ENCODE measurements at regions not wholly inside any gene's neighbourhood (a gene's known extent, or its start where the extent isn't known, plus 50 kb on each side); places are given as distances from the start of the nearest gene placed in this dataset.

- Histone ChIP-seq H3K9ac (ENCODE audit: low read depth, low read length, poor library complexity, severe bottlenecking) (no peak overlapping the region), H3K79me2 (ENCODE audit: insufficient read depth, low read length) (no peaks in the 10 kb centered on the region), H3K4me2 (ENCODE audit: low read depth, low read length, poor library complexity, severe bottlenecking) (no peak overlapping the region), H3K4me1 (ENCODE audit: insufficient read depth, low read length, poor library complexity, severe bottlenecking) (no peaks in the 10 kb centered on the region), H4K20me1 (ENCODE audit: insufficient read depth, low read length, poor library complexity, severe bottlenecking) (no peaks in the 10 kb centered on the region), H3K36me3 (ENCODE audit: insufficient read depth, low read length) (no peaks in the 10 kb centered on the region), H3F3A (ENCODE audit: low read depth) (no peaks in the 10 kb centered on the region), H3K9me2 (replicated peaks; ENCODE audit: low read depth, low read length) (no peaks in the 10 kb centered on the region), H3K9me3 (ENCODE audit: insufficient read depth, low read depth, low read length) (no peaks in the 10 kb centered on the region), H3K27me3 (ENCODE audit: insufficient read depth, low read length, poor library complexity, severe bottlenecking) (no peaks in the 10 kb centered on the region), H2AFZ (ENCODE audit: low read length) (no peak overlapping the region), H3K4me3 (ENCODE audit: low read length, poor library complexity, severe bottlenecking) (no peak overlapping the region)
- TF ChIP-seq CTCF (conservative IDR thresholded peaks at IDR 0.05; ENCODE audit: low read length) (no peak), EZH2phosphoT487 (IDR thresholded peaks at IDR 0.05; ENCODE audit: borderline replicate concordance) (no peak)
Observed at GRCh38 chr15:47971637-47972036, 149.2 kb upstream of the SLC24A5 start.

- Histone ChIP-seq H3K9ac (ENCODE audit: low read depth, low read length, poor library complexity, severe bottlenecking) (no peak overlapping the region), H3K36me3 (ENCODE audit: insufficient read depth, low read length) (no peaks in the 10 kb centered on the region), H3K9me2 (replicated peaks; ENCODE audit: low read depth, low read length) (no peaks in the 10 kb centered on the region), H3K79me2 (ENCODE audit: insufficient read depth, low read length) (no peaks in the 10 kb centered on the region), H2AFZ (ENCODE audit: low read length) (no peak overlapping the region), H3K9me3 (ENCODE audit: insufficient read depth, low read depth, low read length) (no peaks in the 10 kb centered on the region), H3K27me3 (ENCODE audit: insufficient read depth, low read length, poor library complexity, severe bottlenecking) (no peaks in the 10 kb centered on the region), H3F3A (ENCODE audit: low read depth) (no peaks in the 10 kb centered on the region), H3K4me2 (ENCODE audit: low read depth, low read length, poor library complexity, severe bottlenecking) (no peak overlapping the region), H3K4me1 (ENCODE audit: insufficient read depth, low read length, poor library complexity, severe bottlenecking) (no peaks in the 10 kb centered on the region), H4K20me1 (ENCODE audit: insufficient read depth, low read length, poor library complexity, severe bottlenecking) (no peaks in the 10 kb centered on the region), H3K4me3 (ENCODE audit: low read length, poor library complexity, severe bottlenecking) (no peak overlapping the region)
- TF ChIP-seq CTCF (conservative IDR thresholded peaks at IDR 0.05; ENCODE audit: low read length), result no peak
- TF ChIP-seq EZH2phosphoT487 (IDR thresholded peaks at IDR 0.05; ENCODE audit: borderline replicate concordance), result no peak
Observed at GRCh38 chr15:47972738-47973137, 148.1 kb upstream of the SLC24A5 start.

- no peak overlapping the region for H3K9ac ChIP-seq (ENCODE audit: low read depth, low read length, poor library complexity, severe bottlenecking)
- no peaks in the 10 kb centered on the region for H3K36me3 ChIP-seq (ENCODE audit: insufficient read depth, low read length)
- no peaks in the 10 kb centered on the region for H3K79me2 ChIP-seq (ENCODE audit: insufficient read depth, low read length)
- no peaks in the 10 kb centered on the region for H4K20me1 ChIP-seq (ENCODE audit: insufficient read depth, low read length, poor library complexity, severe bottlenecking)
- no peak for TF ChIP-seq CTCF (conservative IDR thresholded peaks at IDR 0.05; ENCODE audit: low read length)
- no peak for TF ChIP-seq EZH2phosphoT487 (IDR thresholded peaks at IDR 0.05; ENCODE audit: borderline replicate concordance)
- no peak overlapping the region for H2AFZ ChIP-seq (ENCODE audit: low read length)
- no peaks in the 10 kb centered on the region for H3K4me1 ChIP-seq (ENCODE audit: insufficient read depth, low read length, poor library complexity, severe bottlenecking)
- H3K27me3 ChIP-seq (ENCODE audit: insufficient read depth, low read length, poor library complexity, severe bottlenecking), result no peaks in the 10 kb centered on the region
- no peak overlapping the region for H3K4me2 ChIP-seq (ENCODE audit: low read depth, low read length, poor library complexity, severe bottlenecking)
- no peaks in the 10 kb centered on the region for H3F3A ChIP-seq (ENCODE audit: low read depth)
- H3K9me2 ChIP-seq (replicated peaks; ENCODE audit: low read depth, low read length), result no peaks in the 10 kb centered on the region
- no peaks in the 10 kb centered on the region; the same call in 1 of the 2 replicates for H3K9me3 ChIP-seq (ENCODE audit: insufficient read depth, low read depth, low read length)
- H3K4me3 ChIP-seq (ENCODE audit: low read length, poor library complexity, severe bottlenecking), result no peak overlapping the region
Observed at GRCh38 chr15:47974724-47975123, 146.1 kb upstream of the SLC24A5 start.

Measured in Loucy (cell line).